ENCODE measurements at regions not wholly inside any gene's neighbourhood (a gene's known extent, or its start where the extent isn't known, plus 50 kb on each side); places are given as distances from the start of the nearest gene placed in this dataset.

DNA sequence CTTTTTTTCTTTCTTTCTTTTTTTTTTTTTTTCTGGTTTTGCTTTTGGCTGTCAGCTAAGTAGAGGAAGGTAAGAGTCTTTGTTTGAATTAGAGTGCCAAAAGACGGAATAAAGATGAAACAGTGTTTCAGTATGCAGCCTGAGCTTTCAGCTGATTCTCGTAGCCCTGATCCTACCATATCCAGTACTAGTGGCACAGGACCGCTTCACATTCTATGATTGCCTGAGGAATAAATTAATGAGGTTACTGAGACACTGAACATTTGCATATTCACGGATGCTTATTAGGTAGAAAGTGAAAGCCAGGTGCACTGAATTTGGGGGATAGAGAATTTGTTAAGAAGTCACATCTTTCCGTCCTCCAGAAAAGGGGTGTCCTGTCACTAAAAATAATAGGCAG lies 421.5 kb upstream of the POU3F3 start (continued):
- no peak for TF ChIP-seq EHMT2 (IDR thresholded peaks at IDR 0.05; ENCODE audit: low read depth)
- no peak for TF ChIP-seq NR3C1 (IDR thresholded peaks at IDR 0.05)
- TF ChIP-seq SMC3 (IDR thresholded peaks at IDR 0.05), result no peak
- no peak for TF ChIP-seq RARB (CRISPR knock-in tag; IDR thresholded peaks at IDR 0.05)

DNA sequence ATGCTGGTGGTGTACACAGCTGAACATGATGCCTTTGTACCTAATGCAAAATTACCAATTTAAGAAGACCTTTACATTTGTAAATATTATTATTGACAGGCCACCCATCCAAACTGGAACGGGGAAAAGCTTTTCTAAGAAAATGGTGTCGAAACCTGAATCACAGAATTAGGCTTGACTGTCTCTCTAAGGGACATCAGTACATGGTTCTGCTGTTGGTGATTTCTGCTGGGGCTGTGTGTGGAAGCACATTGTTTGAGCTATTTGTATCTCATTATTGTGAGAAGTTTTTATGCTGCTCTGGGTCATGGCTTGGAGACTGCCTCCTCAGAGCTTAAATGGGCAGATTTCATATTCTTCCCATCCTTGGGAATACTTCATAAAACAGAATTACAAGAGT lies 420.9 kb upstream of the POU3F3 start:
- ChIA-PET CTCF (interaction anchor here (0.6 kb wide), 1 partner anchor 415 kb away, joined by 3 read pairs; no protein-coding TSS in a partner anchor), POLR2A (no interaction called here)
- WGBS (ENCODE audit: missing lambda C conversion rate), result 75% methylated on average over 2 of the region's 2 CpGs
- ATAC-seq (no peak), FAIRE-seq (no peak), DNase-seq (ENCODE audit: low read depth in 1 of 2, low spot score in 1 of 2) (no peak)
- TF ChIP-seq TFCP2L1 (CRISPR knock-in tag; IDR thresholded peaks at IDR 0.05), result no peak
- TF ChIP-seq FOSB (CRISPR knock-in tag; IDR thresholded peaks at IDR 0.05), result no peak
- TF ChIP-seq, protein P1, sequence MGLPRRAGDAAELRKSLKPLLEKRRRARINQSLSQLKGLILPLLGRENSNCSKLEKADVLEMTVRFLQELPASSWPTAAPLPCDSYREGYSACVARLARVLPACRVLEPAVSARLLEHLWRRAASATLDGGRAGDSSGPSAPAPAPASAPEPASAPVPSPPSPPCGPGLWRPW (IDR thresholded peaks at IDR 0.05), result no peak
- no peak for TF ChIP-seq SMC3 (IDR thresholded peaks at IDR 0.05)
- 0 out of 3 replicates have a peak, but pooled peaks cover 3% of the 10 kb centered on the region for H3K9me3 ChIP-seq
- no peak overlapping the region for H3K27ac ChIP-seq
- H3K4me1 ChIP-seq, result no peaks in the 10 kb centered on the region
- no peak overlapping the region for H3K4me3 ChIP-seq
- no peak overlapping the region for H3K4me2 ChIP-seq

DNA sequence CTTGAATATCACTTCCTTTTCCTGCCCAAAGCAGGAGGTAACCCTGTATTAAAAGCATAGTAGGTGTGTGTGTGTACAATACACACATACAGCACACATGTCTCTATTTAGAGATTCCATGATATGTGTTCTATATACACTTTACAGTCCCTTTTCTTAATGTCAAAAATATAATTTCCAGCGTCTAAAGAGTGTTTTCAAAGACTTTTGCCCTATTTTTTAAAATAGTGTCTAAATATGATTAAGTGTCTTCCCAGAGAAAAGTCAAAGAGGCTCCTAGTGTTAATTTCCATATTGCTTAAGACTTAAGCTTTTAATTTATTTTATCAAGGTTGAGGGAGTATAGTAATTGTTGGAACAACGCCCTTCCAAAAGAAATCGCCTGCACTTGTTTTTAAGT lies 420.3 kb upstream of the POU3F3 start:
- no peak overlapping the region; the same call in 2 of the 3 replicates for H3K4me2 ChIP-seq
- H3K4me1 ChIP-seq, result no peaks in the 10 kb centered on the region
- H3K4me3 ChIP-seq, result no peak overlapping the region
- ATAC-seq (no peak), FAIRE-seq (no peak), DNase-seq (ENCODE audit: low read depth in 1 of 2, low spot score in 1 of 2) (no peak)
- peaks cover 3% of the 10 kb centered on the region; the same call in 1 of the 3 replicates for H3K9me3 ChIP-seq
- POLR2A ChIA-PET, result no interaction called here
- H3K27ac ChIP-seq, result no peak overlapping the region
- TF ChIP-seq, protein P2, sequence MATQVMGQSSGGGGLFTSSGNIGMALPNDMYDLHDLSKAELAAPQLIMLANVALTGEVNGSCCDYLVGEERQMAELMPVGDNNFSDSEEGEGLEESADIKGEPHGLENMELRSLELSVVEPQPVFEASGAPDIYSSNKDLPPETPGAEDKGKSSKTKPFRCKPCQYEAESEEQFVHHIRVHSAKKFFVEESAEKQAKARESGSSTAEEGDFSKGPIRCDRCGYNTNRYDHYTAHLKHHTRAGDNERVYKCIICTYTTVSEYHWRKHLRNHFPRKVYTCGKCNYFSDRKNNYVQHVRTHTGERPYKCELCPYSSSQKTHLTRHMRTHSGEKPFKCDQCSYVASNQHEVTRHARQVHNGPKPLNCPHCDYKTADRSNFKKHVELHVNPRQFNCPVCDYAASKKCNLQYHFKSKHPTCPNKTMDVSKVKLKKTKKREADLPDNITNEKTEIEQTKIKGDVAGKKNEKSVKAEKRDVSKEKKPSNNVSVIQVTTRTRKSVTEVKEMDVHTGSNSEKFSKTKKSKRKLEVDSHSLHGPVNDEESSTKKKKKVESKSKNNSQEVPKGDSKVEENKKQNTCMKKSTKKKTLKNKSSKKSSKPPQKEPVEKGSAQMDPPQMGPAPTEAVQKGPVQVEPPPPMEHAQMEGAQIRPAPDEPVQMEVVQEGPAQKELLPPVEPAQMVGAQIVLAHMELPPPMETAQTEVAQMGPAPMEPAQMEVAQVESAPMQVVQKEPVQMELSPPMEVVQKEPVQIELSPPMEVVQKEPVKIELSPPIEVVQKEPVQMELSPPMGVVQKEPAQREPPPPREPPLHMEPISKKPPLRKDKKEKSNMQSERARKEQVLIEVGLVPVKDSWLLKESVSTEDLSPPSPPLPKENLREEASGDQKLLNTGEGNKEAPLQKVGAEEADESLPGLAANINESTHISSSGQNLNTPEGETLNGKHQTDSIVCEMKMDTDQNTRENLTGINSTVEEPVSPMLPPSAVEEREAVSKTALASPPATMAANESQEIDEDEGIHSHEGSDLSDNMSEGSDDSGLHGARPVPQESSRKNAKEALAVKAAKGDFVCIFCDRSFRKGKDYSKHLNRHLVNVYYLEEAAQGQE (IDR thresholded peaks at IDR 0.05), result no peak
- TF ChIP-seq MAZ (IDR thresholded peaks at IDR 0.05; ENCODE audit: borderline replicate concordance, low read depth, low read length) (no peak), RARB (CRISPR knock-in tag; IDR thresholded peaks at IDR 0.05) (no peak), HOXA7 (CRISPR knock-in tag; IDR thresholded peaks at IDR 0.05) (no peak), CBX2 (IDR thresholded peaks at IDR 0.05; ENCODE audit: borderline replicate concordance, low read depth) (no peak), FOXS1 (CRISPR knock-in tag; IDR thresholded peaks at IDR 0.05) (no peak), MAFK (IDR thresholded peaks at IDR 0.05; ENCODE audit: partially characterized antibody) (no peak), ZNF302 (CRISPR knock-in tag; IDR thresholded peaks at IDR 0.05) (no peak), FOSL2 (IDR thresholded peaks at IDR 0.05) (no peak), FOSL2 (CRISPR knock-in tag; IDR thresholded peaks at IDR 0.05) (no peak), HOXB5 (CRISPR knock-in tag; IDR thresholded peaks at IDR 0.05) (no peak), HEYL (CRISPR knock-in tag; IDR thresholded peaks at IDR 0.05) (no peak), SREBF2 (IDR thresholded peaks at IDR 0.05) (no peak)
- TF ChIP-seq, protein P3, sequence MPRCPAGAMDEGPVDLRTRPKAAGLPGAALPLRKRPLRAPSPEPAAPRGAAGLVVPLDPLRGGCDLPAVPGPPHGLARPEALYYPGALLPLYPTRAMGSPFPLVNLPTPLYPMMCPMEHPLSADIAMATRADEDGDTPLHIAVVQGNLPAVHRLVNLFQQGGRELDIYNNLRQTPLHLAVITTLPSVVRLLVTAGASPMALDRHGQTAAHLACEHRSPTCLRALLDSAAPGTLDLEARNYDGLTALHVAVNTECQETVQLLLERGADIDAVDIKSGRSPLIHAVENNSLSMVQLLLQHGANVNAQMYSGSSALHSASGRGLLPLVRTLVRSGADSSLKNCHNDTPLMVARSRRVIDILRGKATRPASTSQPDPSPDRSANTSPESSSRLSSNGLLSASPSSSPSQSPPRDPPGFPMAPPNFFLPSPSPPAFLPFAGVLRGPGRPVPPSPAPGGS (IDR thresholded peaks at IDR 0.05), result no peak
- TF ChIP-seq, protein P4, sequence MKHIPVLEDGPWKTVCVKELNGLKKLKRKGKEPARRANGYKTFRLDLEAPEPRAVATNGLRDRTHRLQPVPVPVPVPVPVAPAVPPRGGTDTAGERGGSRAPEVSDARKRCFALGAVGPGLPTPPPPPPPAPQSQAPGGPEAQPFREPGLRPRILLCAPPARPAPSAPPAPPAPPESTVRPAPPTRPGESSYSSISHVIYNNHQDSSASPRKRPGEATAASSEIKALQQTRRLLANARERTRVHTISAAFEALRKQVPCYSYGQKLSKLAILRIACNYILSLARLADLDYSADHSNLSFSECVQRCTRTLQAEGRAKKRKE (CRISPR knock-in tag; IDR thresholded peaks at IDR 0.05; ENCODE audit: low read depth), result no peak
- TF ChIP-seq, protein P5, sequence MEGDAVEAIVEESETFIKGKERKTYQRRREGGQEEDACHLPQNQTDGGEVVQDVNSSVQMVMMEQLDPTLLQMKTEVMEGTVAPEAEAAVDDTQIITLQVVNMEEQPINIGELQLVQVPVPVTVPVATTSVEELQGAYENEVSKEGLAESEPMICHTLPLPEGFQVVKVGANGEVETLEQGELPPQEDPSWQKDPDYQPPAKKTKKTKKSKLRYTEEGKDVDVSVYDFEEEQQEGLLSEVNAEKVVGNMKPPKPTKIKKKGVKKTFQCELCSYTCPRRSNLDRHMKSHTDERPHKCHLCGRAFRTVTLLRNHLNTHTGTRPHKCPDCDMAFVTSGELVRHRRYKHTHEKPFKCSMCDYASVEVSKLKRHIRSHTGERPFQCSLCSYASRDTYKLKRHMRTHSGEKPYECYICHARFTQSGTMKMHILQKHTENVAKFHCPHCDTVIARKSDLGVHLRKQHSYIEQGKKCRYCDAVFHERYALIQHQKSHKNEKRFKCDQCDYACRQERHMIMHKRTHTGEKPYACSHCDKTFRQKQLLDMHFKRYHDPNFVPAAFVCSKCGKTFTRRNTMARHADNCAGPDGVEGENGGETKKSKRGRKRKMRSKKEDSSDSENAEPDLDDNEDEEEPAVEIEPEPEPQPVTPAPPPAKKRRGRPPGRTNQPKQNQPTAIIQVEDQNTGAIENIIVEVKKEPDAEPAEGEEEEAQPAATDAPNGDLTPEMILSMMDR (IDR thresholded peaks at IDR 0.05), result no peak
- TF ChIP-seq, protein P1 (IDR thresholded peaks at IDR 0.05), result no peak
- WGBS (ENCODE audit: missing lambda C conversion rate), result 81% methylated on average over 3 of the region's 3 CpGs
- CTCF ChIA-PET, result no interaction called here
